ENCODE measurements at regions not wholly inside any gene's neighbourhood (a gene's known extent, or its start where the extent isn't known, plus 50 kb on each side); places are given as distances from the start of the nearest gene placed in this dataset.

- no peak overlapping the region for H3K27ac ChIP-seq (ENCODE audit: insufficient read depth, low read depth, low read length)
- intact Hi-C loops (cut with micrococcal nuclease) (loop anchor here (10.0 kb wide), 1 partner anchor 639 kb away; no protein-coding TSS in a partner anchor), dilution Hi-C loops (cut with MboI; ENCODE audit: extremely low pct_ligation_motif_present, low sequenced_read_pairs) (no loop called here)
- peaks cover 4% of the 10 kb centered on the region for H3K9me3 ChIP-seq (replicated peaks; ENCODE audit: control insufficient read depth, insufficient read depth, low read length)
- BruUV-seq (replicated peaks): no TSS peak
- H3K4me2 ChIP-seq (ENCODE audit: insufficient read depth, low read length): no peak overlapping the region
- no peak overlapping the region for H2AFZ ChIP-seq (ENCODE audit: low read depth, low read length)
- H3K9ac ChIP-seq (replicated peaks; ENCODE audit: extremely low read depth, insufficient read depth, low read length): no peak overlapping the region
- DNase-seq (ENCODE audit: low read depth, low spot score) (no peak), FAIRE-seq (no peak)
- H3K9me1 ChIP-seq (replicated peaks; ENCODE audit: control insufficient read depth, extremely low read depth, insufficient read depth, low read length): no peaks in the 10 kb centered on the region
- ChIA-PET POLR2A (no interaction called here), CTCF (no interaction called here)
- H4K20me1 ChIP-seq (replicated peaks; ENCODE audit: control insufficient read depth, extremely low read depth, insufficient read depth, low read length): no peaks in the 10 kb centered on the region
- H3K4me3 ChIP-seq (replicated peaks in 1 of 3; ENCODE audit: insufficient read depth in 1 of 3, low read depth in 1 of 3, low read length in 3 of 3): no peak overlapping the region
- H3K4me1 ChIP-seq (ENCODE audit: control insufficient read depth, extremely low read depth, insufficient read depth, low read length): no peaks in the 10 kb centered on the region
- H3K36me3 ChIP-seq (ENCODE audit: control insufficient read depth in 2 of 2, extremely low read depth in 1 of 2, insufficient read depth in 2 of 2, low read length in 2 of 2): no peaks in the 10 kb centered on the region
- H3K79me2 ChIP-seq (ENCODE audit: control insufficient read depth, insufficient read depth, low read length): no peaks in the 10 kb centered on the region
- no peaks in the 10 kb centered on the region for H3K27me3 ChIP-seq (ENCODE audit: control insufficient read depth in 2 of 2, insufficient read depth in 2 of 2, low read length in 2 of 2)
- TF ChIP-seq EZH2 (IDR thresholded peaks at IDR 0.05; ENCODE audit: borderline replicate concordance, low read depth, low read length, severe bottlenecking) (no peak), CTCF (IDR thresholded peaks at IDR 0.05; ENCODE audit: extremely low read depth in 1 of 2, insufficient read depth in 1 of 2, low read depth in 1 of 2, low read length in 2 of 2) (no peak), FOS (IDR thresholded peaks at IDR 0.05; ENCODE audit: borderline replicate concordance, insufficient read depth, low read length) (no peak), POLR2A (IDR thresholded peaks at IDR 0.05; ENCODE audit: low read depth, low read length) (no peak), MYC (IDR thresholded peaks at IDR 0.05; ENCODE audit: low read depth, low read length) (no peak), POLR2AphosphoS5 (IDR thresholded peaks at IDR 0.05; ENCODE audit: insufficient read depth, low read depth, low read length) (no peak), JUN (IDR thresholded peaks at IDR 0.05; ENCODE audit: borderline replicate concordance, insufficient read depth, insufficient read length, low read depth) (no peak), MAX (IDR thresholded peaks at IDR 0.05; ENCODE audit: insufficient read depth, insufficient read length) (no peak), GATA2 (IDR thresholded peaks at IDR 0.05; ENCODE audit: insufficient read depth, insufficient read length, low read depth, low read length) (no peak)
Observed at GRCh38 chr9:11893331-11893730, 799.9 kb upstream of the TYRP1 start.
